Cardiac muscle cell (in vitro differentiated cells and primary cell): ENCODE measurements at regions not wholly inside any gene's neighbourhood (a gene's known extent, or its start where the extent isn't known, plus 50 kb on each side); places are given as distances from the start of the nearest gene placed in this dataset.
"Not testable (repeated sequence)": the region's sequence is repeated elsewhere in the genome, so short reads cannot be mapped to it uniquely, and the experiment has no call there.

Experiments used
- DNase-seq, 2 donors: peaks; one replicate each; pipeline versions ENCODE4 v3.0.0 to v3.0.0-alpha.2; 2010 to 2017; ENCODE audit warnings: low read depth in 1 of 2, low spot score in 1 of 2
- H3K27ac ChIP-seq: fragments of 200-600 bp; sonication (generic); 2 replicates; pipeline ENCODE4 v1.5.1; 2016
- H3K27me3 ChIP-seq: fragments of 200-600 bp; sonication (generic); 2 replicates; pipeline ENCODE4 v1.6.0; 2016; ENCODE audit warnings: control low read depth
- H3K36me3 ChIP-seq: fragments of 200-600 bp; sonication (generic); 2 replicates; pipeline ENCODE4 v1.5.1; 2016; ENCODE audit warnings: control low read depth
- H3K4me1 ChIP-seq: fragments of 200-600 bp; sonication (generic); 2 replicates; pipeline ENCODE4 v1.8.1; 2017; ENCODE audit warnings: low read depth, mild to moderate bottlenecking, mixed run types
- H3K4me3 ChIP-seq: fragments of 200-600 bp; sonication (generic); 2 replicates; pipeline ENCODE4 v1.5.1; 2016; ENCODE audit warnings: mild to moderate bottlenecking
- H3K9me3 ChIP-seq: fragments of 200-600 bp; sonication (generic); 2 replicates; pipeline ENCODE4 v1.5.1; 2017; ENCODE audit warnings: low read depth, mild to moderate bottlenecking, control low read depth
- TF ChIP-seq, protein P1 (sequence below): IDR thresholded peaks from 2 replicates; pipeline ENCODE4 v1.5.1; 2012; ENCODE audit warnings: low read depth, mild to moderate bottlenecking, low read length

DNA sequence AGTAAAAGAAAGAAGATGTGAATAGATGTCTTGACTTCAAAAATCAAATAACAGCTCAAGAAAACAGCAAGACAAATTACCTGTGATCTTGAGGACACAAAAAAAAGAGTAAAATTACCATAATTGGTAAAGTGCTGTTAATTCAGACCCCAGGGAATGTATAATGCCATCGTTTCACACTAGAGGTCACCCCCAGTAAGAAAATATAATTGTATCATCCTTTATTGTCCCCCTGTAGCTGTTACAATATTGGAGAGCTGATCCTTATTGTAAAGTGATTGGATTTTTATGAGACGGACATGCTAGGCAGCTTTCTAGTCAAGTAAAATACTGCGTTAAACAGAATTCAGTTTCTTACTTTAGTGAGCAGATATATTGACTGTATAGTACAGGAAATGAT, 377.0 kb downstream of the TLE1 start:
- Histone ChIP-seq H3K4me3 (no peak overlapping the region), H3K9me3 (no peaks in the 10 kb centered on the region), H3K4me1 (no peaks in the 10 kb centered on the region), H3K27ac (no peak overlapping the region), H3K36me3 (no peaks in the 10 kb centered on the region), H3K27me3 (no peaks in the 10 kb centered on the region)
- peak in 1 of 2 donors; percentile 13 for DNase-seq
- TF ChIP-seq, protein P1, sequence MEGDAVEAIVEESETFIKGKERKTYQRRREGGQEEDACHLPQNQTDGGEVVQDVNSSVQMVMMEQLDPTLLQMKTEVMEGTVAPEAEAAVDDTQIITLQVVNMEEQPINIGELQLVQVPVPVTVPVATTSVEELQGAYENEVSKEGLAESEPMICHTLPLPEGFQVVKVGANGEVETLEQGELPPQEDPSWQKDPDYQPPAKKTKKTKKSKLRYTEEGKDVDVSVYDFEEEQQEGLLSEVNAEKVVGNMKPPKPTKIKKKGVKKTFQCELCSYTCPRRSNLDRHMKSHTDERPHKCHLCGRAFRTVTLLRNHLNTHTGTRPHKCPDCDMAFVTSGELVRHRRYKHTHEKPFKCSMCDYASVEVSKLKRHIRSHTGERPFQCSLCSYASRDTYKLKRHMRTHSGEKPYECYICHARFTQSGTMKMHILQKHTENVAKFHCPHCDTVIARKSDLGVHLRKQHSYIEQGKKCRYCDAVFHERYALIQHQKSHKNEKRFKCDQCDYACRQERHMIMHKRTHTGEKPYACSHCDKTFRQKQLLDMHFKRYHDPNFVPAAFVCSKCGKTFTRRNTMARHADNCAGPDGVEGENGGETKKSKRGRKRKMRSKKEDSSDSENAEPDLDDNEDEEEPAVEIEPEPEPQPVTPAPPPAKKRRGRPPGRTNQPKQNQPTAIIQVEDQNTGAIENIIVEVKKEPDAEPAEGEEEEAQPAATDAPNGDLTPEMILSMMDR, result no peak

DNA sequence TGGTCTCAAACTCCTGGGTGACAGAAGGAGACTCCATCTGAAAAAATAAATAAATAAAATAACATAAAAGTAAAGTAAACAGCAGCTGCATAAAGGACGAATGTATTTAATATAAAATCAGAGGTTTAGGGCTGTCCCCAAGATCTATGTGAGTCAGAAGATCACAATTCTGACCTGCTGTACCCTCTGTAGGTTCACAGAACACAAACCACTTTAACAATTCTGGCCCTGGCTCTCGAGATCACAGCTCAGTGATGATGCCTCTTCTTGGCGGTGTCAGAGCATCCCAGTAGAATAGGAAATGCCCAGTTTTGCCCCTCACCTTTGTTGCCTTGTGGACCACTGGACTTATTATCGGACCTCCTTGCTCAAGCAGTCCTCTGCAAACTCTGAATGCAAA, 380.9 kb downstream of the TLE1 start:
- no peak for DNase-seq
- H3K27ac ChIP-seq, result no peak overlapping the region
- H3K4me1 ChIP-seq, result no peaks in the 10 kb centered on the region
- no peaks in the 10 kb centered on the region for H3K27me3 ChIP-seq
- no peaks in the 10 kb centered on the region for H3K36me3 ChIP-seq
- no peaks in the 10 kb centered on the region for H3K9me3 ChIP-seq
- TF ChIP-seq, protein P1, result no peak
- no peak overlapping the region for H3K4me3 ChIP-seq

DNA sequence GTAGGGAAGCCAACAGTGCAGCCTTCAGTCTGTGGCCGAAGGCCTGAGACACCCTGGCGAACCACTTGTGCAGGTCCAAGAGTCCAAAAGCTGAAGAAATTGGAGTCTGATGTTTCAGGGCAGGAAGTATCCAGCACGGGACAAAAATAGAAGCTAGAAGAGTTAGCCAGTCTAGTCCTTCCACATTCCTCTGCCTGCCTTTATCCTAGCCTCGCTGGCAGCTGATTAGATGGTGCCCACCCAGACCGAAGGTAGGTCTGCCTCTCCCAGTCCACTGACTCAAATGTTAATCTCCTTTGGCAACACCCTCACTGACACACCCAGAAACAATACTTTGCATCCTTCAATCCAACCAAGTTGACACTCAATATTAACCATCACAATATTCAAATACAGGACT, 381.6 kb downstream of the TLE1 start:
- H3K36me3 ChIP-seq, H3K27ac ChIP-seq, H3K27me3 ChIP-seq, H3K4me3 ChIP-seq, DNase-seq, H3K4me1 ChIP-seq, H3K9me3 ChIP-seq: not testable (repeated sequence)

DNA sequence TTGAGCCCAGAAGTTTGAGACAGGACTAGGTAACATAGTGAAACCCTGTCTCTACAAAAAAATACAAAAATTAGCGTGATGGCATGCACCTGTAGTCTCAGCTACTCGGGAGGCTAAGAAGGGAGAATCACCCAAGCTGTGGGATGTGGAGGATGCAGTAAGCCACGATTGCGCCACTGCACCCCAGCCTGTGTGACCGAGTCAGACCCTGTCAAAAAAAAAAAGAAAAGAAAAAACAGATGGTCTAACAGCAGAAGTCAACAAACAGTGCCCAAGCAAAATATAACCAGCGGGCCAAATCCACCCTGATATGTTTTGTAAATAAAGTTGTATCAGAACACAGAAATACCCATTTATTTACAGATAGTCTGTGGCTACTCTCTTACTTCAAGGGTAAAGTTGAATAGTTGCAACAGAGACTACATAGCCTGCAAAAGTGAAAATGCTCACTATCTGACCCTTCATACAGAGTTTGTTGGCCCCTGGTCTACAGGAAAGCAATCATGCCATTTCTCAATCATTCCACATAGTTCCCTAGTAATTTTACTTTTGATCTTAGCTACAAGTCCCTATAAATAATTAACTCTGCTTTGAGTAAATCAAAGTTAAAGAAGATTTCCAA, 383.7 kb downstream of the TLE1 start:
- Histone ChIP-seq H3K9me3 (no peaks in the 10 kb centered on the region), H3K4me3 (no peak overlapping the region), H3K27me3 (no peaks in the 10 kb centered on the region), H3K36me3 (no peaks in the 10 kb centered on the region), H3K27ac (no peak overlapping the region), H3K4me1 (no peaks in the 10 kb centered on the region)
- DNase-seq, result no peak
- TF ChIP-seq, protein P1, result no peak

DNA sequence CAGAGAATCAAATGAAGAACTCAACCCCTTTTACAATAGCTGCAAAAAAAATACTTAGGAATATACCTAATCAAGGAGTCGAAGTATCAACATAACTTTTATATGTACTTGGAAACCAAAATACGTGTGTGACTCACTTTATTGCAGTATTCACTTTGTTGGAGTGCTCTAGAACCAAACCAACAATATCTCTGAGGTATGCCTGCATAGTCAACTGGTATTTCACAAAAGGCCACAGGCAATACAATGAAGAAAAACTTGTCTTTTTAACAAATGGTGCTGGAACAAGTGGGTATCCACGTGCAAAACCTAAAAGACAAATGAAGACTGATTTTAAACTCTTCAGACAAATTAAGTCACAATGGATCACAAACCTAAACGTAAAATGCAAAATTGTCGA, 385.7 kb downstream of the TLE1 start:
- no peaks in the 10 kb centered on the region for H3K9me3 ChIP-seq
- no peaks in the 10 kb centered on the region for H3K36me3 ChIP-seq
- no peak overlapping the region for H3K27ac ChIP-seq
- TF ChIP-seq, protein P1, result no peak
- H3K27me3 ChIP-seq, result no peaks in the 10 kb centered on the region
- H3K4me1 ChIP-seq, result no peaks in the 10 kb centered on the region
- no peak overlapping the region for H3K4me3 ChIP-seq
- DNase-seq, result no peak

DNA sequence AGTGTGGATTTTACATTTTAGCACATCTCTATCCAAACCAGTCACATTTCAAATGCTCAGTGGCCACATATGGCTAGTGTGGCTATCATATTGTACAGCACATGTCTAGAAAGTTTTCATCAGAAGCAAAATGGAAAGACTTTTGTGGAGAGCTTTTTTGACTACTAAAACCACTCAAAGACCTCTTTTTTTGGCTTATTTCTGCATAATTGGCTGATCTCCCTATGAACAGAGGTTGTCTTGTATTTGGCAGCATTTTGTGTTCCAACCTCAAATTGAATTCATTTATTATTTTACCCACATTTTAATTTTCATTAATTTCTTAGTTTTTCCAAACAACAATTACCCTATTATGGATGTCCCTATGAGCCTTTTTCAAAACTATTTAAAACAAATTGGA, 395.7 kb downstream of the TLE1 start:
- TF ChIP-seq, protein P1, result no peak
- Histone ChIP-seq H3K36me3 (no peaks in the 10 kb centered on the region), H3K4me3 (no peak overlapping the region), H3K4me1 (no peaks in the 10 kb centered on the region), H3K27ac (no peak overlapping the region), H3K9me3 (no peaks in the 10 kb centered on the region), H3K27me3 (no peaks in the 10 kb centered on the region)
- DNase-seq, result no peak
